ENCODE measurements at regions not wholly inside any gene's neighbourhood (a gene's known extent, or its start where the extent isn't known, plus 50 kb on each side); places are given as distances from the start of the nearest gene placed in this dataset.

GRCh38 chr11:42255906-42256305 lies 796.5 kb upstream of the LRRC4C start:
- no peak for TF ChIP-seq EZH2phosphoT487 (IDR thresholded peaks at IDR 0.05; ENCODE audit: low read length)
- TF ChIP-seq CTCF (IDR thresholded peaks at IDR 0.05; ENCODE audit: low read length): no peak
- no peak for TF ChIP-seq EZH2 (optimal IDR thresholded peaks at IDR 0.05; ENCODE audit: low read depth, low read length)

Data from MM.1S (cell line).